Endothelial cell of umbilical vein (primary cell): ENCODE measurements at regions not wholly inside any gene's neighbourhood (a gene's known extent, or its start where the extent isn't known, plus 50 kb on each side); places are given as distances from the start of the nearest gene placed in this dataset.

Experiments
- CTCF ChIP-seq, 2 donors: IDR thresholded peaks; 1 replicate in 1 of 2; 2 replicates in 1 of 2; pipeline ENCODE4 v1.5.1; 2011; ENCODE audit warnings: low read length in 2 of 2, mild to moderate bottlenecking in 2 of 2, moderate library complexity in 2 of 2, control low read depth in 1 of 2, inconsistent platforms in 1 of 2, low read depth in 1 of 2; ENCODE audit not compliant: insufficient read depth in 1 of 2; ENCODE audit errors: extremely low read depth in 1 of 2
- EZH2 ChIP-seq: IDR thresholded peaks from 2 replicates; pipeline ENCODE4 v1.6.1; 2012; ENCODE audit warnings: borderline replicate concordance, low read depth, mild to moderate bottlenecking, moderate library complexity, low read length, inconsistent platforms; ENCODE audit not compliant: severe bottlenecking
- FOS ChIP-seq: IDR thresholded peaks from 2 replicates; pipeline ENCODE4 v1.6.1; 2011; ENCODE audit warnings: mild to moderate bottlenecking, low read length, moderate library complexity, borderline replicate concordance; ENCODE audit not compliant: insufficient read depth
- JUN ChIP-seq: IDR thresholded peaks from 2 replicates; pipeline ENCODE4 v1.6.1; 2011; ENCODE audit warnings: borderline replicate concordance, low read depth; ENCODE audit not compliant: insufficient read length, insufficient read depth
- MAX ChIP-seq: IDR thresholded peaks from 2 replicates; pipeline ENCODE4 v1.6.1; 2011; ENCODE audit not compliant: insufficient read depth, insufficient read length
- MYC ChIP-seq: IDR thresholded peaks from one replicate; pipeline ENCODE4 v1.6.1; 2011; ENCODE audit warnings: mild to moderate bottlenecking, low read depth, low read length
- POLR2A ChIP-seq: IDR thresholded peaks from 2 replicates; pipeline ENCODE4 v1.6.1; 2012; ENCODE audit warnings: low read depth, mild to moderate bottlenecking, control low read depth, low read length
- POLR2AphosphoS5 ChIP-seq: IDR thresholded peaks from 2 replicates; pipeline ENCODE4 v1.6.1; 2012; ENCODE audit warnings: low read depth, mild to moderate bottlenecking, control low read depth, low read length, moderate library complexity; ENCODE audit not compliant: insufficient read depth

- no peak for TF ChIP-seq CTCF (IDR thresholded peaks at IDR 0.05; ENCODE audit: extremely low read depth in 1 of 2, insufficient read depth in 1 of 2, low read depth in 1 of 2, low read length in 2 of 2)
- no peak for TF ChIP-seq JUN
- no peak for TF ChIP-seq MYC
- TF ChIP-seq POLR2A: no peak
- TF ChIP-seq EZH2: no peak
- TF ChIP-seq MAX: no peak
- no peak for TF ChIP-seq POLR2AphosphoS5
- TF ChIP-seq FOS: no peak
Observed at GRCh38 chr21:32198384-32198783, 80.5 kb downstream of the MIS18A start.
